Endothelial cell (in vitro differentiated cells): ENCODE measurements at regions not wholly inside any gene's neighbourhood (a gene's known extent, or its start where the extent isn't known, plus 50 kb on each side); places are given as distances from the start of the nearest gene placed in this dataset.

Experiments
- DNase-seq: peaks from one replicate; pipeline ENCODE4 v3.0.0; 2021; ENCODE audit warnings: low spot score
- H3K27ac Mint-ChIP-seq: one replicate; pipeline ENCODE4 v1.8.0; 2021; ENCODE audit warnings: mixed read lengths, inconsistent platforms; ENCODE audit not compliant: unreplicated experiment
- H3K27me3 Mint-ChIP-seq: one replicate; pipeline ENCODE4 v1.8.0; 2021; ENCODE audit warnings: mild to moderate bottlenecking, moderate library complexity, mixed read lengths, inconsistent platforms; ENCODE audit not compliant: unreplicated experiment
- H3K36me3 Mint-ChIP-seq: one replicate; pipeline ENCODE4 v1.8.0; 2021; ENCODE audit warnings: mild to moderate bottlenecking, low read depth, mixed read lengths, inconsistent platforms; ENCODE audit not compliant: unreplicated experiment
- H3K4me1 Mint-ChIP-seq: one replicate; pipeline ENCODE4 v1.8.0; 2021; ENCODE audit warnings: mild to moderate bottlenecking, mixed read lengths, inconsistent platforms; ENCODE audit not compliant: unreplicated experiment
- H3K4me3 Mint-ChIP-seq: one replicate; pipeline ENCODE4 v1.8.0; 2021; ENCODE audit warnings: mild to moderate bottlenecking, mixed read lengths, inconsistent platforms; ENCODE audit not compliant: unreplicated experiment
- H3K9me3 Mint-ChIP-seq: one replicate; pipeline ENCODE4 v1.8.0; 2021; ENCODE audit warnings: mixed read lengths, inconsistent platforms; ENCODE audit not compliant: unreplicated experiment
- TF ChIP-seq, protein P1 (sequence below): fragments of 200-600 bp; sonication (generic); IDR thresholded peaks from one replicate; pipeline ENCODE4 v1.5.0; 2021; ENCODE audit warnings: antibody characterized with exemption; ENCODE audit not compliant: unreplicated experiment

- H3K27ac Mint-ChIP-seq, result no peak overlapping the region
- no peaks in the 10 kb centered on the region for H3K36me3 Mint-ChIP-seq
- no peak overlapping the region for H3K4me3 Mint-ChIP-seq
- DNase-seq, result no peak
- H3K9me3 Mint-ChIP-seq, result no peaks in the 10 kb centered on the region
- H3K4me1 Mint-ChIP-seq, result no peaks in the 10 kb centered on the region
- TF ChIP-seq, protein P1, sequence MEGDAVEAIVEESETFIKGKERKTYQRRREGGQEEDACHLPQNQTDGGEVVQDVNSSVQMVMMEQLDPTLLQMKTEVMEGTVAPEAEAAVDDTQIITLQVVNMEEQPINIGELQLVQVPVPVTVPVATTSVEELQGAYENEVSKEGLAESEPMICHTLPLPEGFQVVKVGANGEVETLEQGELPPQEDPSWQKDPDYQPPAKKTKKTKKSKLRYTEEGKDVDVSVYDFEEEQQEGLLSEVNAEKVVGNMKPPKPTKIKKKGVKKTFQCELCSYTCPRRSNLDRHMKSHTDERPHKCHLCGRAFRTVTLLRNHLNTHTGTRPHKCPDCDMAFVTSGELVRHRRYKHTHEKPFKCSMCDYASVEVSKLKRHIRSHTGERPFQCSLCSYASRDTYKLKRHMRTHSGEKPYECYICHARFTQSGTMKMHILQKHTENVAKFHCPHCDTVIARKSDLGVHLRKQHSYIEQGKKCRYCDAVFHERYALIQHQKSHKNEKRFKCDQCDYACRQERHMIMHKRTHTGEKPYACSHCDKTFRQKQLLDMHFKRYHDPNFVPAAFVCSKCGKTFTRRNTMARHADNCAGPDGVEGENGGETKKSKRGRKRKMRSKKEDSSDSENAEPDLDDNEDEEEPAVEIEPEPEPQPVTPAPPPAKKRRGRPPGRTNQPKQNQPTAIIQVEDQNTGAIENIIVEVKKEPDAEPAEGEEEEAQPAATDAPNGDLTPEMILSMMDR, result no peak
- no peaks in the 10 kb centered on the region for H3K27me3 Mint-ChIP-seq
These were observed 198.4 kb downstream of the RBM43 start for GRCh38 chr2:151063271-151063670.

- Mint-ChIP-seq H3K27ac (no peak overlapping the region), H3K36me3 (no peaks in the 10 kb centered on the region), H3K27me3 (no peaks in the 10 kb centered on the region), H3K4me1 (no peaks in the 10 kb centered on the region), H3K4me3 (no peak overlapping the region), H3K9me3 (no peaks in the 10 kb centered on the region)
- TF ChIP-seq, protein P1, result no peak
- DNase-seq, result no peak
These were observed 201.4 kb downstream of the RBM43 start for GRCh38 chr2:151060287-151060686.

- Mint-ChIP-seq H3K36me3 (no peaks in the 10 kb centered on the region), H3K9me3 (no peaks in the 10 kb centered on the region), H3K27me3 (peaks cover 2% of the 10 kb centered on the region), H3K27ac (no peak overlapping the region), H3K4me3 (no peak overlapping the region), H3K4me1 (no peaks in the 10 kb centered on the region)
- TF ChIP-seq, protein P1, result no peak
- no peak for DNase-seq
These were observed 204.8 kb downstream of the RBM43 start for GRCh38 chr2:151056870-151057269.

GRCh38 chr2:151053661-151053990 lies 208.0 kb downstream of the RBM43 start:
- no peaks in the 10 kb centered on the region for H3K4me1 Mint-ChIP-seq

DNA sequence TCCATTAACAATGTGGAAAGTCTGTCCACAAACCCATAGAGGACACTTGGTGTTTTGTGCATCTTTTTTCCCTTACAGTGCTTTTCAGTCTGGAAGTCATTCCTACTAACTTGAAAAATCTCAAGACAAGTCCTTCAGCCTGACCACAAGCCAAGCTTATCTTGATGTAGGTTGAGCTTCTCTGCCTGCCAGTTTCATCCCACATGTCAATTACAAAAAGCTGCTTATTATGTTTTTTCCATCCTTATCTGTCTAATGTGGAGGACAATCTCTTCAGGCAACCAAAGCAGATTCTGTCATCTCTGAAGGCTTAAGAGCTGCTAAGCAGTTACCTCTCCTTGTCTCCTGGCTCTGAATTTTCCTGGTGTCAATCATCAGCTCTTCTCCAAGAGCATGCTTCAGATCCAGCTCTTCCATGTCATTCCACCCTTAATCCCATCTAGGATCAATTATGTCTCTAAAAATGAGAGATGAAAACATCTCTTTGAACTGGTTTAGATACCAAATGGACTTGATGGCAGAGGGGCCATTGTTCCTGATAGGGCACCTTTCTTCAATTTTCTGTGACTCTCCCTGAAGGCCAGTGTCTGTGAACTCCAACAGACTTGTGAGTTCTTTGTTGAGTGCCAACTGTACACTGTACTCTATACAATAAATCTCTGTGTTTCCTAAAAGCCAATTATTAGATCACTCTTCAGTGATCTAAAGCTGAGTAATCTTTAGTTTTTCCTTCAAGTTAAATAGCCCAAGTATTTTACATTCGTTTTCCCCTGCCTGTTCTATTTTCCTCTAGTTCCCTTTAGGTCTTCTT lies 208.6 kb downstream of the RBM43 start:
- no peak overlapping the region for H3K4me3 Mint-ChIP-seq
- DNase-seq, result no peak
- H3K27me3 Mint-ChIP-seq, result peaks cover 2% of the 10 kb centered on the region
- H3K27ac Mint-ChIP-seq, result no peak overlapping the region
- H3K36me3 Mint-ChIP-seq, result no peaks in the 10 kb centered on the region
- H3K9me3 Mint-ChIP-seq, result no peaks in the 10 kb centered on the region
- TF ChIP-seq, protein P1, result no peak
- no peaks in the 10 kb centered on the region for H3K4me1 Mint-ChIP-seq

More at GRCh38 chr2:151053661-151053990, 208.0 kb downstream of the RBM43 start:
- Mint-ChIP-seq H3K9me3 (no peaks in the 10 kb centered on the region), H3K27ac (no peak overlapping the region), H3K27me3 (peaks cover 2% of the 10 kb centered on the region), H3K36me3 (no peaks in the 10 kb centered on the region), H3K4me3 (no peak overlapping the region)
- DNase-seq, result no peak
- TF ChIP-seq, protein P1, result no peak
